ENCODE measurements at regions not wholly inside any gene's neighbourhood (a gene's known extent, or its start where the extent isn't known, plus 50 kb on each side); places are given as distances from the start of the nearest gene placed in this dataset.

GRCh38 chr16:62406387-62406786 is 370.1 kb upstream of the CDH8 start:
- intact Hi-C loops (cut with micrococcal nuclease) = no loop called here
- Mint-ChIP-seq H3K27ac (no peak overlapping the region), H3K36me3 (no peaks in the 10 kb centered on the region), H3K9me3 (peaks cover 0 to 20% (median 13%) of the 10 kb centered on the region in 8 donors), H3K4me1 (no peaks in the 10 kb centered on the region), H3K27me3 (no peaks in the 10 kb centered on the region), H3K4me3 (no peak overlapping the region)
- Histone ChIP-seq H3K27ac (ENCODE audit: low read depth, low read length) (no peak overlapping the region), H3K4me3 (ENCODE audit: low read length in 2 of 2) (no peak overlapping the region), H3K4me1 (ENCODE audit: insufficient read depth, low read length) (no peaks in the 10 kb centered on the region), H3K27me3 (ENCODE audit: insufficient read depth, low read length) (no peaks in the 10 kb centered on the region), H3K36me3 (ENCODE audit: insufficient read depth, low read length) (no peaks in the 10 kb centered on the region), H3K9me3 (ENCODE audit: control insufficient read depth in 1 of 2, low read length in 2 of 2) (peaks cover 0 to 3% of the 10 kb centered on the region in 2 donors)
- DNase-seq = no peak
- ChIA-PET POLR2A (ENCODE audit: partially characterized antibody) (no interaction called here), CTCF (ENCODE audit: partially characterized antibody) (no interaction called here)

GRCh38 chr16:62404842-62405611 is 368.8 kb upstream of the CDH8 start:
- no peaks in the 10 kb centered on the region for H3K4me1 Mint-ChIP-seq
- no peaks in the 10 kb centered on the region for H3K27me3 Mint-ChIP-seq
- CTCF ChIA-PET (ENCODE audit: partially characterized antibody) = no interaction called here
- no peak overlapping the region for H3K4me3 Mint-ChIP-seq
- no peaks in the 10 kb centered on the region for H3K4me1 ChIP-seq (ENCODE audit: insufficient read depth, low read length)
- intact Hi-C loops (cut with micrococcal nuclease) = no loop called here
- POLR2A ChIA-PET (ENCODE audit: partially characterized antibody) = no interaction called here
- H3K27ac Mint-ChIP-seq = no peak overlapping the region
- no peaks in the 10 kb centered on the region for H3K36me3 Mint-ChIP-seq
- H3K9me3 ChIP-seq (ENCODE audit: control insufficient read depth in 1 of 2, low read length in 2 of 2) = no peaks in the 10 kb centered on the region
- no peak overlapping the region for H3K4me3 ChIP-seq (ENCODE audit: low read length in 2 of 2)
- H3K9me3 Mint-ChIP-seq = peaks cover 5 to 28% (median 14%) of the 10 kb centered on the region in 8 donors
- no peaks in the 10 kb centered on the region for H3K36me3 ChIP-seq (ENCODE audit: insufficient read depth, low read length)
- no peaks in the 10 kb centered on the region for H3K27me3 ChIP-seq (ENCODE audit: insufficient read depth, low read length)
- DNase-seq = no peak
- no peak overlapping the region for H3K27ac ChIP-seq (ENCODE audit: low read depth, low read length)

GRCh38 chr16:62392698-62393097 is 356.5 kb upstream of the CDH8 start:
- Histone ChIP-seq H3K36me3 (ENCODE audit: insufficient read depth, low read length) (no peaks in the 10 kb centered on the region), H3K27ac (ENCODE audit: low read depth, low read length) (no peak overlapping the region), H3K4me1 (ENCODE audit: insufficient read depth, low read length) (no peaks in the 10 kb centered on the region), H3K9me3 (ENCODE audit: control insufficient read depth in 1 of 2, low read length in 2 of 2) (no peaks in the 10 kb centered on the region), H3K4me3 (ENCODE audit: low read length in 2 of 2) (no peak overlapping the region), H3K27me3 (ENCODE audit: insufficient read depth, low read length) (no peaks in the 10 kb centered on the region)
- ChIA-PET CTCF (ENCODE audit: partially characterized antibody) (no interaction called here), POLR2A (ENCODE audit: partially characterized antibody) (no interaction called here)
- Mint-ChIP-seq H3K36me3 (no peaks in the 10 kb centered on the region), H3K9me3 (peaks cover 3 to 43% (median 36%) of the 10 kb centered on the region in 8 donors), H3K27me3 (no peaks in the 10 kb centered on the region), H3K27ac (no peak overlapping the region), H3K4me1 (no peaks in the 10 kb centered on the region), H3K4me3 (no peak overlapping the region)
- no peak for DNase-seq
- intact Hi-C loops (cut with micrococcal nuclease) = no loop called here

GRCh38 chr16:62391940-62392339 is 355.7 kb upstream of the CDH8 start:
- Histone ChIP-seq H3K4me3 (ENCODE audit: low read length in 2 of 2) (no peak overlapping the region), H3K9me3 (ENCODE audit: control insufficient read depth in 1 of 2, low read length in 2 of 2) (no peaks in the 10 kb centered on the region), H3K27me3 (ENCODE audit: insufficient read depth, low read length) (no peaks in the 10 kb centered on the region), H3K36me3 (ENCODE audit: insufficient read depth, low read length) (no peaks in the 10 kb centered on the region), H3K4me1 (ENCODE audit: insufficient read depth, low read length) (no peaks in the 10 kb centered on the region), H3K27ac (ENCODE audit: low read depth, low read length) (no peak overlapping the region)
- peaks cover 3 to 46% (median 37%) of the 10 kb centered on the region in 8 donors for H3K9me3 Mint-ChIP-seq
- ChIA-PET POLR2A (ENCODE audit: partially characterized antibody) (no interaction called here), CTCF (ENCODE audit: partially characterized antibody) (no interaction called here)
- H3K4me3 Mint-ChIP-seq = no peak overlapping the region
- H3K27me3 Mint-ChIP-seq = no peaks in the 10 kb centered on the region
- no peak for DNase-seq
- intact Hi-C loops (cut with micrococcal nuclease) = no loop called here
- no peaks in the 10 kb centered on the region for H3K4me1 Mint-ChIP-seq
- no peak overlapping the region for H3K27ac Mint-ChIP-seq
- no peaks in the 10 kb centered on the region for H3K36me3 Mint-ChIP-seq

- H3K27me3 ChIP-seq (ENCODE audit: insufficient read depth, low read length) = no peaks in the 10 kb centered on the region
- intact Hi-C loops (cut with micrococcal nuclease) = no loop called here
- Mint-ChIP-seq H3K27ac (no peak overlapping the region), H3K4me1 (no peaks in the 10 kb centered on the region), H3K27me3 (no peaks in the 10 kb centered on the region), H3K36me3 (no peaks in the 10 kb centered on the region), H3K9me3 (peaks cover 3 to 45% (median 39%) of the 10 kb centered on the region in 8 donors), H3K4me3 (no peak overlapping the region)
- H3K36me3 ChIP-seq (ENCODE audit: insufficient read depth, low read length) = no peaks in the 10 kb centered on the region
- POLR2A ChIA-PET (ENCODE audit: partially characterized antibody) = no interaction called here
- H3K27ac ChIP-seq (ENCODE audit: low read depth, low read length) = no peak overlapping the region
- no peaks in the 10 kb centered on the region for H3K4me1 ChIP-seq (ENCODE audit: insufficient read depth, low read length)
- no peak for DNase-seq
- no peaks in the 10 kb centered on the region for H3K9me3 ChIP-seq (ENCODE audit: control insufficient read depth in 1 of 2, low read length in 2 of 2)
- CTCF ChIA-PET (ENCODE audit: partially characterized antibody) = no interaction called here
- H3K4me3 ChIP-seq (ENCODE audit: low read length in 2 of 2) = no peak overlapping the region
Observed at GRCh38 chr16:62391134-62391533, 354.9 kb upstream of the CDH8 start.

GRCh38 chr16:62390214-62390613 is 354.0 kb upstream of the CDH8 start:
- no peaks in the 10 kb centered on the region for H3K36me3 ChIP-seq (ENCODE audit: insufficient read depth, low read length)
- H3K36me3 Mint-ChIP-seq = no peaks in the 10 kb centered on the region
- no peak overlapping the region for H3K4me3 Mint-ChIP-seq
- no peak overlapping the region for H3K4me3 ChIP-seq (ENCODE audit: low read length in 2 of 2)
- ChIA-PET POLR2A (ENCODE audit: partially characterized antibody) (no interaction called here), CTCF (ENCODE audit: partially characterized antibody) (no interaction called here)
- H3K27me3 Mint-ChIP-seq = no peaks in the 10 kb centered on the region
- H3K9me3 ChIP-seq (ENCODE audit: control insufficient read depth in 1 of 2, low read length in 2 of 2) = no peaks in the 10 kb centered on the region
- no peaks in the 10 kb centered on the region for H3K4me1 Mint-ChIP-seq
- no peak for DNase-seq
- no peaks in the 10 kb centered on the region for H3K4me1 ChIP-seq (ENCODE audit: insufficient read depth, low read length)
- no peaks in the 10 kb centered on the region for H3K27me3 ChIP-seq (ENCODE audit: insufficient read depth, low read length)
- H3K27ac ChIP-seq (ENCODE audit: low read depth, low read length) = no peak overlapping the region
- intact Hi-C loops (cut with micrococcal nuclease) = no loop called here
- H3K27ac Mint-ChIP-seq = no peak overlapping the region
- peaks cover 3 to 47% (median 38%) of the 10 kb centered on the region in 8 donors for H3K9me3 Mint-ChIP-seq

- Mint-ChIP-seq H3K36me3 (no peaks in the 10 kb centered on the region), H3K4me3 (no peak overlapping the region), H3K9me3 (peaks cover 3 to 51% (median 31%) of the 10 kb centered on the region in 8 donors), H3K27me3 (no peaks in the 10 kb centered on the region), H3K4me1 (no peaks in the 10 kb centered on the region), H3K27ac (no peak overlapping the region)
- Histone ChIP-seq H3K27me3 (ENCODE audit: insufficient read depth, low read length) (no peaks in the 10 kb centered on the region), H3K4me1 (ENCODE audit: insufficient read depth, low read length) (no peaks in the 10 kb centered on the region), H3K36me3 (ENCODE audit: insufficient read depth, low read length) (no peaks in the 10 kb centered on the region), H3K27ac (ENCODE audit: low read depth, low read length) (no peak overlapping the region), H3K4me3 (ENCODE audit: low read length in 2 of 2) (no peak overlapping the region), H3K9me3 (ENCODE audit: control insufficient read depth in 1 of 2, low read length in 2 of 2) (no peaks in the 10 kb centered on the region)
- intact Hi-C loops (cut with micrococcal nuclease) = no loop called here
- DNase-seq = no peak
- ChIA-PET POLR2A (ENCODE audit: partially characterized antibody) (no interaction called here), CTCF (ENCODE audit: partially characterized antibody) (no interaction called here)
Observed at GRCh38 chr16:62386411-62386810, 350.2 kb upstream of the CDH8 start.

GRCh38 chr16:62383941-62384340 is 347.7 kb upstream of the CDH8 start:
- intact Hi-C loops (cut with micrococcal nuclease) = no loop called here
- CTCF ChIA-PET (ENCODE audit: partially characterized antibody) = no interaction called here
- Histone ChIP-seq H3K36me3 (ENCODE audit: insufficient read depth, low read length) (no peaks in the 10 kb centered on the region), H3K4me1 (ENCODE audit: insufficient read depth, low read length) (no peaks in the 10 kb centered on the region), H3K27ac (ENCODE audit: low read depth, low read length) (no peak overlapping the region), H3K27me3 (ENCODE audit: insufficient read depth, low read length) (no peaks in the 10 kb centered on the region), H3K4me3 (ENCODE audit: low read length in 2 of 2) (no peak overlapping the region), H3K9me3 (ENCODE audit: control insufficient read depth in 1 of 2, low read length in 2 of 2) (no peaks in the 10 kb centered on the region)
- Mint-ChIP-seq H3K9me3 (peaks cover 0 to 43% (median 25%) of the 10 kb centered on the region in 8 donors), H3K4me1 (no peaks in the 10 kb centered on the region), H3K4me3 (no peak overlapping the region), H3K27ac (no peak overlapping the region), H3K27me3 (no peaks in the 10 kb centered on the region), H3K36me3 (no peaks in the 10 kb centered on the region)
- POLR2A ChIA-PET (ENCODE audit: partially characterized antibody) = no interaction called here
- no peak for DNase-seq
